Stimulated activated CD4-positive, alpha-beta T cell treated with anti-CD3 and anti-CD28 coated beads, Interleukin-1b, Interleukin-23, amount 100 ng/mL, for 24 hours (primary cell): ENCODE measurements at regions not wholly inside any gene's neighbourhood (a gene's known extent, or its start where the extent isn't known, plus 50 kb on each side); places are given as distances from the start of the nearest gene placed in this dataset.
"Not testable (repeated sequence)": the region's sequence is repeated elsewhere in the genome, so short reads cannot be mapped to it uniquely, and the experiment has no call there.

Experiments used
- DNase-seq, 4 experiments: peaks; one replicate each; pipeline ENCODE4 v3.0.0-alpha.2; 2020; ENCODE audit warnings: low read depth in 4 of 4, low spot score in 1 of 4

DNA sequence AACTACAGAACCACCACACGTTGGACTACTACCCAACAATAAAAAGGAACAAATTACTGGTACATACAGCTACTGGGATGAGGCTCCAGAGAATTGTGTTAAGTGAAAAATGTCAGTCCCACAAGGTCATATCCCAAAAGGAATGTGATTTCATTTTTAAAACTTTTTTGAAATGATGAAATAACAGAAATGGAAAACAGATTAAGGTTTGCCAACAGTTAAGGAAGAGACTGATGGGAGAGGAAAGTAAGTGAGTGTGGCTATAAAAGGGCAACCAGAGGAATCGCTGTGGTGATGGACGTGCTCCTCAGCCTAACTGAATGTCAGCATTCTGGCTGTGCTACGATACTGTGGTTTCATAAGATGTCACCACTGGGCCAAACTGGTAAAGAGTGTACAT, 512.8 kb downstream of the UQCRFS1 start:
- no peak for DNase-seq

DNA sequence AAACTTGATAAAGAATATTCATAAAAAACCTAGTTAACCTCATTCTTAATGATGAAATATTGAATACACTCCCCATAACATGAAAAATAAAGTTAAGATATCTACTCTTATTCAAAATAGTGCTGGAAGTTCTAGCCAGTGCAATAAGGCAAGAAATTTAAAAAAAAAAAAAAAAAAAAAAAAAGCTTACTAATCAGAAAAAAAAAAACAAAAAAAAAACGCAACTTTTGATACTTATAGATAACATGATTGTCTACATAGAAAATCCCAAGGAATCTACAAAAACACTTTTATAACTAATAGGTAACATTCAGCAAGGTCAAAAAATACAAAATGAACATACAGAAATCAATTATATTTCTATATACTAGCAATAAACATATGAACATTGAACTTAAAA, 515.6 kb downstream of the UQCRFS1 start:
- DNase-seq: no peak

DNA sequence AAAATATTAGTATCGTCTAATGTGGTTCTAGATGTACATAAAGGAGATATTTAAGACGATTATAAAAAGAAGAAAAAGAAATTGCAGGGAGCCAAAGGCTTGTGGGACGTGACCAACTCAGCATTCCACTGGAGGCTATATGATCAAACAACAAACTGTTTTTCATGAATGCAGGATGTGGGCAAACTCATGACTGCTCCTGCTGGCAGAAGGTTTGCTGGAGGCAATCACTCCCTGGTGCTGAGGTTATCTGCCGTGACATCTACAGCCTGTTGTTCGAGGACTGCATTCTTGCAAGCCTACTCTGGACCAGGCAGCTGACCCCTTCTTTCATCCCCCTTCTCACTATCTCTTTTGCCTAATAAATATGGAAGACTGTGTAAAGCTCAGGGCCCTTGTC, 518.1 kb downstream of the UQCRFS1 start:
- DNase-seq: no peak

DNA sequence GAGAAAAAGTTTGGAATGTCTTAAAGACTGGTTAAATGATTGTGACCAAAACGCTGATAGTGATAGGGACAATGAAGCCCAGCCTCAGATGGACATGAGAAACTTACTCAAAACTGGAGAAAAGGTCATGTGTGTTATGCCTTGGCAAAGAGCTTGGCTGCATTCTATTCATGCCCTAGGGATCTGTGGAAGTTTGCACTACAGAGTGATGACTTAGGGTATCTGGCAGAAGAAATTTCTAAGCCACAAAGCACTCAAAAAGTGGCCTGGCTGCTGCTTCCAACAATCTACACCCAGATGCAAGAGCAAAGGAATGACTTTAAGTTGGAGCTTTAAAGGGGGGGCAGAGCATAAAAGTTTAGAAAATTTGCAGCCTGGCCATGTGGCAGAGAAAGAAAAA, 521.3 kb downstream of the UQCRFS1 start:
- no peak for DNase-seq

DNA sequence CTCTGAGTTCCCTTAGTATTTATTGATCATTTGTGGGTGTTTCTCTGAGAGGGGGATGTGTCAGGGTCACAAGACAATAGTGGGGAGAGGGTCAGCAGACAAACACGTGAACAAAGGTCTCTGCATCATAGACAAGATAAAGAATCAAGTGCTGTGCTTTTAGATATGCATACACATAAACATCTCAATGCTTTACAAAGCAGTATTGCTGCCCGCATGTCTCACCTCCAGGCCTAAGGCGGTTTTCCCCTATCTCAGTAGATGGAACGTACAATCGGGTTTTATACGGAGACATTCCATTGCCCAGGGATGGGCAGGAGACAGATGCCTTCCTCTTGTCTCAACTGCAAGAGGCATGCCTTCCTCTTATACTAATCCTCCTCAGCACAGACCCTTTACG, 523.5 kb downstream of the UQCRFS1 start:
- DNase-seq: not testable (repeated sequence)

DNA sequence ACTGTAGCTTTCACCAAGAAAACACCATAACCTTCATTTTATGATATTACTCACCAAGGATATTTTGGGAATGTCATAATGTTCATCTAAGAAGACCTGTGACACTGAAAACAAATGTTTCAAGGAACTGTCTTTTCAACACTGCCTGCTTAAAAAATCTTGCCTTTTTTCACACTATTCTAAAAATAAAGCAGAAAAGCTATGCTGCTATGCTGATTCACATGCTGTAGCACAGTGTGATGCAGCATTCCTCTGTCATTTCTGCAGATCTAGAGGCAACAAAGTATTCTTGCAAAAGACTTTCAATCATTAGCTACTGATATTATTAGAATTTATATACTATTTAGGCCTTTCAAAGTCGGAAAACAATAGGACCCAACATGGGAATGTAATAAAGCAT, 525.7 kb downstream of the UQCRFS1 start:
- no peak for DNase-seq

DNA sequence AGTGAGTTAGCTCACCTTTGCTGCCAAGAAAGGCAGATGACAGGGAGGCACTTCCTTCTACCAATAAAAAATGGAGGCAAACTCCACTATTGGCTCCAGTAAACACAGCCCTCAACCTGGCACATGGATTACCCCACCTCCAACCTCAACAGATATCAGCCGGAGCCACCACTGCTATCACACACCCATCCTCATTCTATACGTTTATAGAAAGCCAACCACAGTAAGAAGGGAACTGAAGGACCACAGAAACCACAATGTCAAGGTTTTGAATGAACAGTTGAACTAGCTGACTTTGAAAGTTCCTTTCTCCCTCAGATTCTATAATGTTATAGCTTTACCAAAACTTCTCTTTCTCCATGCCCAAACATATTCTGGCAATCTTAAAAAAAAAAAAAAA, 526.2 kb downstream of the UQCRFS1 start:
- DNase-seq: no peak

DNA sequence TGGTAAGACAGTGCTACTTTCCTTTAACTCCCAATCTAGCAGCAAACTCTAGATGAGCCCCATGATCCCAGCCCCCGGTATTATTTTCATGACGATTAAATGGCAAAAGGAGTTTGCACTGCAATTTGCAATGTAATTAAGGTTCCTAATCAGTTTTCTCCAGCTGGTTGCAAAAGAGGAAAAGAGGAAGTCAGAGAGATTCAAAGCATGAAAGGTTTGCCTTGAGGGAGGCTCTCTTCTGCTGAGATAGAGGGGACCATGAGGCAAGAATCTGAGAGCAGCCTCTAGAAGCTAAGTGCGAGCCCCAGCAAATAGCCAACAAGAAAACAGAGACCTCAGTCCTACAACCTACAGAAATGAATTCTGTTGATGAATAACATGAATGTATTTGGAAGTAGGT, 527.1 kb downstream of the UQCRFS1 start:
- no peak for DNase-seq

DNA sequence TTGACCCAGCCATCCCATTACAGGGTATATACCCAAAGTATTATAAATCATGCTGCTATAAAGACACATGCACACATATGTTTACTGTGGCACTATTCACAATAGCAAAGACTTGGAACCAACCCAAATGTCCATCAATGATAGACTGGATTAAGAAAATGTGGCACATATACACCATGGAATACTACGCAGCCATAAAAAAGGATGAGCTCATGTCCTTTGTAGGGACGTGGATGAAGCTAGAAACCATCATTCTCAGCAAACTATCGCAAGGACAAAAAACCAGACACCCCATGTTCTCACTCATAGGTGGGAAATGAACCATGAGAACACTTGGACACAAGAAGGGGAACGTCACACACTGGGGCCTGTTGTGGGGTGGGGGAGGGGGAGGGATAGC, 527.9 kb downstream of the UQCRFS1 start:
- not testable (repeated sequence) for DNase-seq

DNA sequence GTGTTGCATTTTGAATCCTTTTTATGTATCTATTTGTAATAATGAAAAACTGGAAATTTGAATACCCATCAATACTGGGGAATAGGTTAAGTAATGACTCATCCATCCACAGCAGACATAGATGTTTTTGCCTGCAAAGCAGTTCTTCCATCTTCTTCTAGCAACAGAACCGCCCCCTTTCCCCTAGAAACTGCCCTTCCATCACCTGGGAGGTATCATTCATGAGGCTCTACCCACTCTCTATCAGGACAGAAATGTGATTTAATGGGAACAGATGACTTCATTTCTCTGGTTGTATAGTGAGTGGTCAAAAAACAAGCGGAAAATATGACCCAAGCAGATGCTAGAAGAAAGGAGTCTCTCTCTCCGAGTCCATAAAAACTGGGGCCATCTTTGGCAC, 532.8 kb downstream of the UQCRFS1 start:
- DNase-seq: no peak

DNA sequence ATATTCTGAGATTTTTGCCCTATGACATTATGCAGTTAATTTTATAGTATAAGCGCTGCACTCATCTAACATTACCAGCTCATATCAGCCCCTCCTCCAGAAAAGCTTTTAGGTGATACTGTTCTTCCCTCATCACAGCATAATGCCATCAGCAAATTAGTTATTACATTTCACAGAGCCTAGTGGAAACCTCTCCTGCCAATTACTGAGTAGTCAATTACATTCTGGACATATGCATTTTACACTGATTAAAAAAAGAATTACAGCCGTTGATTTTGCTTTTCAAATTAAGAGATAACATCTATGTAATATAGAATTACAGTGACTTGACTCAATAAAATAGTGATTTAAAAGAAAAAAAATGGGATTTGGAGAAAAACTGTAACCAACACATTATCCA, 542.1 kb downstream of the UQCRFS1 start:
- DNase-seq: no peak

DNA sequence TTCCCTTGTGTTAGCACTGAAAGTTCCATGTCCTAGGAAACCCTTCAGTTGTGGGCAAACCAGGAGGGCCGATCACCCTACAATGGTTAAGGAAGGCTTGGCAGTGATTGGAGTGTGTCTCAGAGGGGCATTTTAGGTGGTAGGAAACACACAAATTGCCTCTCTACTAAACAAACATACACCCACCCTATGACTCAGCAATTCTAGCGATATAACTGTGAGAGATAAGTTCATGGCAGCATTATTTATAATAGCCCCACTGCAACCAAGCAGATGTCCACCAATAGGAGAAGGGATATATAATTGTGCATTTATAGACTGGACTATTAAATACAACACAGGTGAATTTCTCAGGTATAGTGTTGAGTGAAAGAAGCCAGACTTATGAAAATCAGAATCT, 543.1 kb downstream of the UQCRFS1 start:
- DNase-seq: no peak

DNA sequence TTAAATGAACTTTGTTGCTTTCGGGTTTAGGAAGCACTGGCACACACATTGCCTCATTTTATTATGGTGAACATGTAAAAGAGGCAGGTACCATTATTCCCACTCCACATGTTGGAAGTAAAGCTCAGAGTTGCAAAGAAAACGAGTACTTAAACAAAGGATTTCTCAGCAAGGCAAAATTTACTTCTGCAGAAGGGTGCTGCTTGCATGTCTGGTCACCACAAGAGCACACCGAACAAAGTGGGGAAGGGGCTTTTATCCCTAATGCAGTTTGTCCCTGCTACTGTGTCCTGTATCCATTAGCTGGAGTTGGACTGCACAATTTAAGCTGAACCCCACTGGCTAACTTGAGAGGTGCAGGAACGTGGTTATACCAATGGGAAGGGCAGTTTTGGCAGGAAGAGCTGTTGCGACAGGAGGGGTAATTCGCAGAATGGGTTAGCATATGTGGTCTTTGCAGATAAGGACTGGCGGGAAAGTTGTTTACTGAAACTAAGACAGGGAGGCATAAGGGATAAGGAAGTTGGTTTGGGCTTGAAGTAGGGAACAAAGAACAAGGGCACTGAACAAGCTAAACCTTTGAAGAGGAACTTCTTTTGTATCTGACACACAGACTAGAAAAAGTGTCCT, 545.5 kb downstream of the UQCRFS1 start:
- no peak for DNase-seq

DNA sequence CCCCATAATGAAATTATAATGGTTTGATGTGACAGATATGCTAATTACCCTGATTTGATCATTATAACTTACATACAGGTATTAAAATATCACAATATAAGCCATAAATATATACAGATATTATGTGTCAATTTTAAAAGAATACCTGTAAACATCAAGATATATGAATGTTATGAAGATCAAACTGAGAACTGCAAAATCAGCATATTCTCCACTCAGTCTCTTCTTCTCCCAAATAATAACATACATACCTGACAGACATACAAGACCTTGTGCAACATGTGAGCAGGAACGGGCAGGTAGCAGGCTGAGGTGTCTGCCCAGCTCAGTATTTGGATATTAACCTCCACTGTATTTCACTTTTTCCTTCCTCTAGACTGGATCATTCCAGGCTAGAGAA, 547.2 kb downstream of the UQCRFS1 start:
- no peak for DNase-seq

DNA sequence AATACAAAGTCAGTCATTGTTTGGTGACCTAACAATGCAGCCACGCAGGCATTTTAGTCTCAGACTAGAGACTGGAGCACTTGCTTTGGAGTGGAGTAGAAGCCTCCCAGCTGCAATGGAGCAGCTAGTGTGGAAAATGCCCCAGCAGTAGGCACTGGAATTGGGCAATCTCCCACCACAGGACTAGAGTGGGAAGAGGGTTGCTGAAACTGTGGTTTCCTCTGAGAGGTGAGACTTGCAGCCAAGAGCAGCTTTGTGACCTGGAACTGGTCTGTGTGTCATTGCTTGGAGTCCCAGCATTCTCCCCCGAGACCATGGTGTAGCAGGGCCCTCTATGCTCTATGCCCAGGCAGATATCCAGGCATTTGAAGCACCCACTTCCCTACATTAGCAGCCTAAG, 556.3 kb downstream of the UQCRFS1 start:
- no peak for DNase-seq

DNA sequence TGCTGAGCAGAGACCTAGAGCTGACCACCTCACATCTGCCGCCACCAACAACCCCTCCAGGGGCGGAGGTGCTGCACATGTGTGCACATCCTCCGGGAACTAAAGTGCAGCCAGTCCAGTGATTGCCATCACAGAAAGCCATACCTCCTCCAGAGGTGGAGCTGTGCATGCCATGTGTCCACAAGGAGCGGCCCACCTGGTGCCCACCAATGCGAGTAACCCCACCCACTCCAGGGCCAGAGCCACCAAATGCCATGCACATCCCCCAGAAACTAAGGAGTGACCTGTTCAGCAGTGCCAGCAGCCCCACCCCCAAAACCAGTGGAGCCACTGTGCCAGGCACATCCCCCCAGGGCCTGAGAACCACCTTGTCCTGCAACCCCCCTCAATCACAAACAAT, 557.9 kb downstream of the UQCRFS1 start:
- DNase-seq: no peak

DNA sequence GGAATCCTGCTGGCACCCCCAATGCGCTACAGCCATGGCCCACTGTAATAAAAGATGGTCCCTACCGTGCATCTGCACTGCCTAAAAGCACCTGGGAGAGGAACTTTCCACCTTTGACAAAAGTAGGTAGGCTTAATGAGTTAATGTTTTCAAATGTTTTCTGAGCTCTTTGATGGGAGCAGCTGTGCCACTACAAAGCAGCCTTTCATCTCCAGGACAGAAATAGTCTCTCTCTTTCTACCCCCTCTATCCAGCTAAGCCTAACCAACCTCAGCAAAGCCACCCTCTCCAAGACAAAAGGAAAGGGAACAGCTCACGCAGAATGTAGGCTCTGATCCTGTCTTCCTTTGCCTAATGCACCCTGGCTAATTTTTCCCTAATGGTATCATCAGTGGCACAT, 560.2 kb downstream of the UQCRFS1 start:
- DNase-seq: no peak

DNA sequence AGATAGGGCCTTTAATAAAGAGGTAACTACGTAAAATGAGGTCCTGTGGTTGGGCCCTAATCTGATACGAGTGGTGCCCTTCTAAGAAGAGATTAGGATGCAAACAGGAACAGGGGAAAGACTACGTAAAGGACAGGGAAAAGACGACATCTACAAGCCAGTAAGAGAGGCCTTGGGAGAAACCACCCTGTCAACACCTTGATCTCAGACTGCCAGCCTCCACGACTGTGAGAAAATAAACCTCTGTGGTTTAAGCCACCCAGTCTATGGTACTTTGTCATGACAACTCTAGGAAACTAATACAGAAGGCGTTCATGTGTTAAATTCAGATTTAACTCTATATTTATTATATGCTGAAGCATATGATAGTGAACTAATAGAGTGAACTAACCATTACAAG, 566.3 kb downstream of the UQCRFS1 start:
- DNase-seq: no peak

DNA sequence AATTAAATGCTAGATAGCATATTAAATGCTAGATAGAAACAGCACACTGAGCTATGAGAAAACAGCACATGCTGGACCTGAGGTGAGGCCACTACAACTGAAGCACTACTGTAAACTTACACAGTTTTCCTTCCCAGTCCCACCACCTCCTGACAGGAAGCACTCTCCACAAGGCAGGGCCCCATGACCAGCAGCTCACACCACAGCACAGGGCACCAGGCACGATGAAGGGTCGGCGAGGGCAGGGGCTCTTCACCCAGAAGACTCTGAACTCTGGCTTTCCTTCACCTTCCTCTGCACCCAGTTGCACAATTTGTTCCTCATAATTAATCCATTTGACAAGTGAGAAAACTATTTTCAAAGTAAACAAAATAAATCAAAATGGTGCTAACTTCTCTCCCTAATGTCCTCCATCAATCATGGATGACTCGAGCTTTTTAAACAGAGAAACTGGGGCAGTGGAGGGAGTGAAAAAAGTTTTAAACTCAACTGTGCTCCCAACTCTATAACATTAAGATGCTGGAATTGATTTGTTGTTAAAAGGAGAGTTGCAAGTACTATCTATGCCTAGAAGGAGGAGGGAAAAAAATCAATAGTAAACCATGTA, 568.7 kb downstream of the UQCRFS1 start:
- DNase-seq: no peak

DNA sequence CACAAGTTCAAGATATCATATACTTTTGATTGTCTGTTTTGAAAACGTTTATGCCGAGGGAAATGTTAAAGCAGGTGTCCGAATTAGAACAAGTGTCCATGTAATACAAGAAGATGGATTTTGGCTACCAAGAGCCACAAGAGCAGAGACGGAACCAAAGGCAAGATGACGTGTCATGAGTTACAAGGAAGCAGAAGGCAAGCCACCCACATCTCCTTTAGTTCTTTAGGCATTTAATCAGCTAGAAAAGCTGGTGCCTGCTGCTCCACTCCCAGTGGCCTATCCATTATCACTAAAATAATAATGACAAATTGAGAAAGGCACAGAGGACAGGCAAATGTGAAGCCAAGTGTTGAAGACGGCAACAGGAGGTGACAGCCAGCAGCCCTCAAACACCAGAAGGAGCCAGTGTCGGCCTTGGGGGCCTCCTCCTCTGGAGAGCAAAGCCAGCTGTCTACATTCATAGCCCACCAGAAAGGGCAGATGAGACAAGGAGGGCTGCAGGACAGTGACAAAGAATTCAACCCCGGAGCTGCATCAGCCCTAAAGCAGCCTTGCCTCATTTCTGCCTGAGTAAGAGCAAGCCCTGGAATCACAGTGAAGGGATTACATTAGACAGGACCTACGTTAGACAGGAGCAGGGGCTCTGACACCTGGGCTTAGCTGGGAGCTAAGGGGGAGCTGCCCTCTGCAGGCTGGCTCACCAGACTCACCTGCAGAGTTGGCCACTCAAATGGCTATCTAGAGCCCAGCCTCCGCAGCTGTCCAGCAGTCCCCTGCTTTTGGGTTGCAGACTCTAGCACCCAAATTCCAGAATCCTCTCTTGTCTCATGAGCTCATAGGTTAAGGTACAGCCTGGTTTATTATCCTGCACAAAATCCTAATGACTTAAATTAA, 569.9 kb downstream of the UQCRFS1 start:
- DNase-seq: no peak

DNA sequence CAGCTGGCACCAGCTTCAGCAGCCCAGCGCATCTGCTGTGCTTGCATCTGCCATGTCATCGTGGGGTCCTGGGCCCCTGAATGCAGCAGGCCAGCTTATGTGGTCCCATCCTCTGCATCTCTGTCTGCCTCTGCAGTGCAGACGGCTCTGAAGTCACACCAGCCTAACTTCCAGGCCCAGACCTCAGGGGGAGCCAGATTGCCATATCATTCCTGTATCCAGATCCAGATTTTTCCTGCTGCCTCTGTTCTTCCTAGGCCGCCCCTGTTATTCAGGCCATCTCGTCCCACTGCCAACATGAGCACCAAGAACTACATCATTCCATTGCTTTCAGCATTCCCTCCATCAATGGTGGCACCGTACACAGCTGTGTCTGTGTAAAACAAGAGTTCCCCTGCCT, 571.6 kb downstream of the UQCRFS1 start:
- DNase-seq: no peak

DNA sequence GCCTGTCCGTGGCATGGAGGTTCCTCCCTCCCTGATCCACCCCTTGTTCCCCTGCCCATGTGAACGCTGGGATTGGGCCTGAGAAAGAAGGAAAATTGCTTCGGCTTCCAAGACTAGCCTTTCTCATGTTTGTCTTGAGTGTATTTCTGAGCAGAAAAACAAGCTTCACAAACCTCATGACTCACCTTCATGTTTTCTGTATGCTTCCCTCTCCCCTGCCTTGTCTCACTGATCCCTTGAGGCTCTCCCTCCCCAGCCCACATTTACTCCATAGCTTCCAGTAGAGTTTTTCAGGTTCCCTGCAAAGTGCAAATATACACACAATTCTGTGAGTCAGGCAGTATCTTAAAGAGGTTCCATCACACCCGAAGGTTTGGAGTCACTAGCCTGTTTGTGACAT, 572.4 kb downstream of the UQCRFS1 start:
- DNase-seq: no peak
